ENCODE measurements at regions not wholly inside any gene's neighbourhood (a gene's known extent, or its start where the extent isn't known, plus 50 kb on each side); places are given as distances from the start of the nearest gene placed in this dataset.
A peak's percentile ranks its signal among the peaks of the same experiment; 100 is the strongest.

DNA sequence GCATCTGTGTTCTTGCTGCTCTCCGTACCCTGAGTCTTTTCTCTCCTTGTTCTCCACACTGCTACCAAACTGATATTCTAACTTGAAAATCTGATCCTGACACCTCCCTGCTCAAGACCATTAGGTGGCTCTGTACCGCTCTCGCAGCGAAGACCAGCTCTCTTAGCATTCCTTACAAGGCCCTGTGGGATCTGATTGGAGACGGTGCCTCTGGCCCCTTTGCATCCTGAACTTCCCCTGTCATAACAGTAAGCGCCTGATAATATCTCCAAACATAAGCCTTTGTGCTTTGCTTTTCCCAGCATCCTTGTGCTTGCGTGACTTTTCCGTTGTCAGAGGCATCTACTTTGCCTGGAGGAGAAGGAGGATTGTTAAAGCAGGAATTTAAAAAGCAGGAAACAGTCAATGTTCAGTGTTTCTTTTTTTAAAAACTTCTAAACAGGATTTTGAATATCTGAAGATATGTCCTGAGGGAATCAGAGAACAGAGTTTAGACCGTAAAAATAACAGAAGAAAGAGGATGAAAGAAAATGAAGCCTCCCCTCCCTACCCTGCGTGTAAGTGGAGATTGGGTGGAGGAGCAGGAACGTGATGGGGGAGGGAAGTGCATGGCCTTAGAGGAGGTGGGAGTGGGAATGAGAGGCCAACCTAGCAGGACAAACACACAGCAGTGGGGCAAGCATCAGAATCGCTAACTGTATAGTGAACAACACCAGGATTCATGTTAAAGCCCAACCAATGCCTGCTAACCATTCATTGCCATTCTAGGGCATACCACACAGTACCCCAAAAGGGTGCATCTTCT, 89.2 kb upstream of the STMND1 start:
- CTCF ChIA-PET: interaction anchor here (0.5 to 1.7 kb wide), 9 partner anchors 12 to 249 kb away, joined by 3 to 50 read pairs (median 5); no protein-coding TSS in a partner anchor
- no TSS peak for BruUV-seq (replicated peaks)
- H3K4me2 ChIP-seq (ENCODE audit: insufficient read depth, low read length): peak overlapping the region; percentile 40
- FAIRE-seq: peak; percentile 91
- no peaks in the 10 kb centered on the region for H3K27me3 ChIP-seq (ENCODE audit: control insufficient read depth in 2 of 2, insufficient read depth in 2 of 2, low read length in 2 of 2)
- peak overlapping the region; percentile 42 for H3K9ac ChIP-seq (replicated peaks; ENCODE audit: extremely low read depth, insufficient read depth, low read length)
- H3K9me3 ChIP-seq (replicated peaks; ENCODE audit: control insufficient read depth, insufficient read depth, low read length): no peaks in the 10 kb centered on the region
- H3K4me1 ChIP-seq (ENCODE audit: control insufficient read depth, extremely low read depth, insufficient read depth, low read length): peaks cover 22% of the 10 kb centered on the region
- DNase-seq (ENCODE audit: low read depth, low spot score): peak; percentile 72
- H2AFZ ChIP-seq (ENCODE audit: low read depth, low read length): peak overlapping the region; percentile 42
- POLR2A ChIA-PET: interaction anchor here (1.0 kb wide), 1 partner anchor 74 kb away, joined by 3 read pairs; no protein-coding TSS in a partner anchor
- H3K9me1 ChIP-seq (replicated peaks; ENCODE audit: control insufficient read depth, extremely low read depth, insufficient read depth, low read length): no peaks in the 10 kb centered on the region
- intact Hi-C loops (cut with micrococcal nuclease): loop anchor here (1.0 to 5.0 kb wide), 2 partner anchors 74 to 245 kb away; no protein-coding TSS in a partner anchor
- no peak overlapping the region for H3K4me3 ChIP-seq (replicated peaks in 1 of 3; ENCODE audit: insufficient read depth in 1 of 3, low read depth in 1 of 3, low read length in 3 of 3)
- dilution Hi-C loops (cut with MboI; ENCODE audit: extremely low pct_ligation_motif_present, low sequenced_read_pairs): no loop called here
- TF ChIP-seq, protein P1, sequence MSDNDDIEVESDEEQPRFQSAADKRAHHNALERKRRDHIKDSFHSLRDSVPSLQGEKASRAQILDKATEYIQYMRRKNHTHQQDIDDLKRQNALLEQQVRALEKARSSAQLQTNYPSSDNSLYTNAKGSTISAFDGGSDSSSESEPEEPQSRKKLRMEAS (IDR thresholded peaks at IDR 0.05; ENCODE audit: insufficient read depth, insufficient read length): no peak
- TF ChIP-seq POLR2AphosphoS5 (IDR thresholded peaks at IDR 0.05; ENCODE audit: insufficient read depth, low read depth, low read length): no peak
- TF ChIP-seq, protein P2, sequence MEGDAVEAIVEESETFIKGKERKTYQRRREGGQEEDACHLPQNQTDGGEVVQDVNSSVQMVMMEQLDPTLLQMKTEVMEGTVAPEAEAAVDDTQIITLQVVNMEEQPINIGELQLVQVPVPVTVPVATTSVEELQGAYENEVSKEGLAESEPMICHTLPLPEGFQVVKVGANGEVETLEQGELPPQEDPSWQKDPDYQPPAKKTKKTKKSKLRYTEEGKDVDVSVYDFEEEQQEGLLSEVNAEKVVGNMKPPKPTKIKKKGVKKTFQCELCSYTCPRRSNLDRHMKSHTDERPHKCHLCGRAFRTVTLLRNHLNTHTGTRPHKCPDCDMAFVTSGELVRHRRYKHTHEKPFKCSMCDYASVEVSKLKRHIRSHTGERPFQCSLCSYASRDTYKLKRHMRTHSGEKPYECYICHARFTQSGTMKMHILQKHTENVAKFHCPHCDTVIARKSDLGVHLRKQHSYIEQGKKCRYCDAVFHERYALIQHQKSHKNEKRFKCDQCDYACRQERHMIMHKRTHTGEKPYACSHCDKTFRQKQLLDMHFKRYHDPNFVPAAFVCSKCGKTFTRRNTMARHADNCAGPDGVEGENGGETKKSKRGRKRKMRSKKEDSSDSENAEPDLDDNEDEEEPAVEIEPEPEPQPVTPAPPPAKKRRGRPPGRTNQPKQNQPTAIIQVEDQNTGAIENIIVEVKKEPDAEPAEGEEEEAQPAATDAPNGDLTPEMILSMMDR (IDR thresholded peaks at IDR 0.05; ENCODE audit: extremely low read depth in 1 of 2, insufficient read depth in 1 of 2, low read depth in 1 of 2, low read length in 2 of 2): peak; percentile 28 to 34
- no peak for TF ChIP-seq MYC (IDR thresholded peaks at IDR 0.05; ENCODE audit: low read depth, low read length)
- no peak for TF ChIP-seq POLR2A (IDR thresholded peaks at IDR 0.05; ENCODE audit: low read depth, low read length)
- TF ChIP-seq GATA2 (IDR thresholded peaks at IDR 0.05; ENCODE audit: insufficient read depth, insufficient read length, low read depth, low read length): peak; percentile 73
- TF ChIP-seq EZH2 (IDR thresholded peaks at IDR 0.05; ENCODE audit: borderline replicate concordance, low read depth, low read length, severe bottlenecking): no peak
- peak overlapping the region; percentile 41 for H3K27ac ChIP-seq (ENCODE audit: insufficient read depth, low read depth, low read length)
- H3K36me3 ChIP-seq (ENCODE audit: control insufficient read depth in 2 of 2, extremely low read depth in 1 of 2, insufficient read depth in 2 of 2, low read length in 2 of 2): no peaks in the 10 kb centered on the region
- H4K20me1 ChIP-seq (replicated peaks; ENCODE audit: control insufficient read depth, extremely low read depth, insufficient read depth, low read length): no peaks in the 10 kb centered on the region
- no peaks in the 10 kb centered on the region for H3K79me2 ChIP-seq (ENCODE audit: control insufficient read depth, insufficient read depth, low read length)

Measured in endothelial cell of umbilical vein (primary cell).